Mononuclear cell (primary cell): ENCODE measurements at regions not wholly inside any gene's neighbourhood (a gene's known extent, or its start where the extent isn't known, plus 50 kb on each side); places are given as distances from the start of the nearest gene placed in this dataset.
"Not testable (repeated sequence)": the region's sequence is repeated elsewhere in the genome, so short reads cannot be mapped to it uniquely, and the experiment has no call there.

Experiments used
- H3K27me3 ChIP-seq: 2 replicates; pipeline ENCODE4 v1.6.0; 2011; ENCODE audit warnings: low read length, control low read depth; ENCODE audit not compliant: insufficient read depth
- H3K4me1 ChIP-seq: 2 replicates; pipeline ENCODE4 v1.5.1; 2011; ENCODE audit warnings: mild to moderate bottlenecking, low read length, control low read depth; ENCODE audit not compliant: insufficient read depth
- H3K4me3 ChIP-seq: 2 replicates; pipeline ENCODE4 v1.5.1; 2011; ENCODE audit warnings: mild to moderate bottlenecking, low read length, moderate library complexity
- H3K9me3 ChIP-seq: 2 replicates; pipeline ENCODE4 v1.5.1; 2011; ENCODE audit warnings: low read depth, mild to moderate bottlenecking, control low read depth, low read length

GRCh38 chr5:135151256-135151655 is 117.2 kb upstream of the PITX1 start:
- Histone ChIP-seq H3K4me3 (no peak overlapping the region), H3K27me3 (no peaks in the 10 kb centered on the region), H3K4me1 (peaks cover 19% of the 10 kb centered on the region), H3K9me3 (no peaks in the 10 kb centered on the region)

GRCh38 chr5:135150767-135151166 is 116.7 kb upstream of the PITX1 start:
- H3K4me1 ChIP-seq, result peaks cover 19% of the 10 kb centered on the region
- H3K4me3 ChIP-seq, result no peak overlapping the region
- H3K9me3 ChIP-seq, result no peaks in the 10 kb centered on the region
- no peaks in the 10 kb centered on the region for H3K27me3 ChIP-seq

- Histone ChIP-seq H3K9me3 (no peaks in the 10 kb centered on the region), H3K4me1 (peaks cover 14% of the 10 kb centered on the region), H3K27me3 (no peaks in the 10 kb centered on the region), H3K4me3 (no peak overlapping the region)
Observed at GRCh38 chr5:135149956-135150723, 116.1 kb upstream of the PITX1 start.

GRCh38 chr5:135149229-135149955 is 115.4 kb upstream of the PITX1 start:
- Histone ChIP-seq H3K9me3 (no peaks in the 10 kb centered on the region), H3K4me3 (no peak overlapping the region), H3K27me3 (no peaks in the 10 kb centered on the region), H3K4me1 (peaks cover 7% of the 10 kb centered on the region)

GRCh38 chr5:135147294-135148090 is 113.5 kb upstream of the PITX1 start:
- Histone ChIP-seq H3K4me3 (no peak overlapping the region), H3K27me3 (no peaks in the 10 kb centered on the region), H3K4me1 (no peaks in the 10 kb centered on the region), H3K9me3 (no peaks in the 10 kb centered on the region)

- Histone ChIP-seq H3K27me3 (no peaks in the 10 kb centered on the region), H3K4me3 (no peak overlapping the region), H3K4me1 (peaks cover 7% of the 10 kb centered on the region), H3K9me3 (no peaks in the 10 kb centered on the region)
Observed at GRCh38 chr5:135145985-135146384, 112.0 kb upstream of the PITX1 start.

- peaks cover 26% of the 10 kb centered on the region for H3K4me1 ChIP-seq
- H3K9me3 ChIP-seq, H3K27me3 ChIP-seq, H3K4me3 ChIP-seq: not testable (repeated sequence)
Observed at GRCh38 chr5:135143682-135144081, 109.7 kb upstream of the PITX1 start.

GRCh38 chr5:135141303-135142268 is 107.6 kb upstream of the PITX1 start:
- no peak overlapping the region for H3K4me3 ChIP-seq
- no peaks in the 10 kb centered on the region for H3K9me3 ChIP-seq
- H3K27me3 ChIP-seq, result no peaks in the 10 kb centered on the region
- peaks cover 26% of the 10 kb centered on the region for H3K4me1 ChIP-seq

- H3K4me3 ChIP-seq, result no peak overlapping the region
- no peaks in the 10 kb centered on the region for H3K27me3 ChIP-seq
- no peaks in the 10 kb centered on the region for H3K9me3 ChIP-seq
- peaks cover 30% of the 10 kb centered on the region for H3K4me1 ChIP-seq
Observed at GRCh38 chr5:135140446-135141204, 106.6 kb upstream of the PITX1 start.

- Histone ChIP-seq H3K9me3 (no peaks in the 10 kb centered on the region), H3K4me3 (no peak overlapping the region), H3K27me3 (no peaks in the 10 kb centered on the region), H3K4me1 (peaks cover 31% of the 10 kb centered on the region)
Observed at GRCh38 chr5:135139381-135140134, 105.5 kb upstream of the PITX1 start.

GRCh38 chr5:135138116-135138850 is 104.3 kb upstream of the PITX1 start:
- H3K9me3 ChIP-seq, result no peaks in the 10 kb centered on the region
- peaks cover 40% of the 10 kb centered on the region for H3K4me1 ChIP-seq
- no peaks in the 10 kb centered on the region for H3K27me3 ChIP-seq
- H3K4me3 ChIP-seq, result no peak overlapping the region

- Histone ChIP-seq H3K4me3 (no peak overlapping the region), H3K9me3 (no peaks in the 10 kb centered on the region), H3K4me1 (peaks cover 40% of the 10 kb centered on the region), H3K27me3 (no peaks in the 10 kb centered on the region)
Observed at GRCh38 chr5:135137146-135137915, 103.3 kb upstream of the PITX1 start.
